ENCODE measurements at regions not wholly inside any gene's neighbourhood (a gene's known extent, or its start where the extent isn't known, plus 50 kb on each side); places are given as distances from the start of the nearest gene placed in this dataset.

- FAIRE-seq: no peak
These were observed 171.8 kb upstream of the SHH start for GRCh38 chr7:155984028-155984580.

- no peak for FAIRE-seq
These were observed 171.0 kb upstream of the SHH start for GRCh38 chr7:155983176-155983815.

GRCh38 chr7:155981703-155982102 lies 169.4 kb upstream of the SHH start:
- no peak for FAIRE-seq

- FAIRE-seq: no peak
These were observed 168.6 kb upstream of the SHH start for GRCh38 chr7:155980841-155981240.

GRCh38 chr7:155979994-155980393 lies 167.7 kb upstream of the SHH start:
- no peak for FAIRE-seq

GRCh38 chr7:155979566-155979965 lies 167.3 kb upstream of the SHH start:
- FAIRE-seq: no peak

- no peak for FAIRE-seq
These were observed 163.2 kb upstream of the SHH start for GRCh38 chr7:155975490-155975889.

GRCh38 chr7:155974186-155974897 lies 162.1 kb upstream of the SHH start:
- no peak for FAIRE-seq

- FAIRE-seq: no peak
These were observed 161.3 kb upstream of the SHH start for GRCh38 chr7:155973451-155973997.

GRCh38 chr7:155972651-155973390 lies 160.6 kb upstream of the SHH start:
- FAIRE-seq: no peak

GRCh38 chr7:155972247-155972646 lies 160.0 kb upstream of the SHH start:
- FAIRE-seq: no peak

GRCh38 chr7:155971180-155971770 lies 159.0 kb upstream of the SHH start:
- no peak for FAIRE-seq

- FAIRE-seq: no peak
These were observed 157.1 kb upstream of the SHH start for GRCh38 chr7:155969192-155969929.

GRCh38 chr7:155965010-155965409 lies 152.7 kb upstream of the SHH start:
- FAIRE-seq: no peak

- no peak for FAIRE-seq
These were observed 152.3 kb upstream of the SHH start for GRCh38 chr7:155964543-155964942.

- FAIRE-seq: no peak
These were observed 151.5 kb upstream of the SHH start for GRCh38 chr7:155963771-155964195.

GRCh38 chr7:155963356-155963755 lies 151.1 kb upstream of the SHH start:
- no peak for FAIRE-seq

GRCh38 chr7:155962968-155963300 lies 150.7 kb upstream of the SHH start:
- no peak for FAIRE-seq

GRCh38 chr7:155962191-155962967 lies 150.1 kb upstream of the SHH start:
- FAIRE-seq: no peak

- FAIRE-seq: no peak
These were observed 149.3 kb upstream of the SHH start for GRCh38 chr7:155961241-155962190.

Data from TTC549 (cell line).